22Rv1 (cell line): ENCODE measurements at regions not wholly inside any gene's neighbourhood (a gene's known extent, or its start where the extent isn't known, plus 50 kb on each side); places are given as distances from the start of the nearest gene placed in this dataset.

Source experiments
- CTCF ChIP-seq: fragments of 450-650 bp; IDR thresholded peaks from 2 replicates; pipeline ENCODE4 v1.5.1; 2017; ENCODE audit warnings: mild to moderate bottlenecking
- ZFX ChIP-seq: fragments of 450-650 bp; IDR thresholded peaks from 2 replicates; pipeline ENCODE4 v1.6.1; 2017; ENCODE audit warnings: antibody characterized with exemption, borderline replicate concordance

DNA sequence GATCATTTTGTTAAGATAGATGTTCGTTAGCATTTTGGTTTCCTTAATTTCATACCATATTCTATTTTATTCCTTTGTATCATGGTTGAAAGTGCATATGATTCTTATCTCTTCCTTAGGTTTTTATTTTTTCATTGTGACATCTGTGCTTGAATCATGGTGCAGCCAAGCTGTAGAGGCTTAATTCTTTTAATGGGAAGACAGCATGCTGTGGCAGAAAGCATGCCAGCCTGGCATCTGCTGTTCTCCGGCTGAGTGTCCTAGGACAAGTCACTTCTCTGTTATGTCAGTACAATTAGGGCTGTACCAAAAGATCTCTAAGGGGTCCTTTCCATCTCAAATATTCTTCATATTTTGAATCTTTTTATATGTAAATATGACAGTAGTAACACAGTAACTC, 68.5 kb upstream of the PMFBP1 start:
- TF ChIP-seq CTCF (no peak), ZFX (no peak)
